ENCODE measurements at regions not wholly inside any gene's neighbourhood (a gene's known extent, or its start where the extent isn't known, plus 50 kb on each side); places are given as distances from the start of the nearest gene placed in this dataset.

GRCh38 chr1:38336301-38336923 lies 289.8 kb upstream of the POU3F1 start:
- TF ChIP-seq, protein P1, sequence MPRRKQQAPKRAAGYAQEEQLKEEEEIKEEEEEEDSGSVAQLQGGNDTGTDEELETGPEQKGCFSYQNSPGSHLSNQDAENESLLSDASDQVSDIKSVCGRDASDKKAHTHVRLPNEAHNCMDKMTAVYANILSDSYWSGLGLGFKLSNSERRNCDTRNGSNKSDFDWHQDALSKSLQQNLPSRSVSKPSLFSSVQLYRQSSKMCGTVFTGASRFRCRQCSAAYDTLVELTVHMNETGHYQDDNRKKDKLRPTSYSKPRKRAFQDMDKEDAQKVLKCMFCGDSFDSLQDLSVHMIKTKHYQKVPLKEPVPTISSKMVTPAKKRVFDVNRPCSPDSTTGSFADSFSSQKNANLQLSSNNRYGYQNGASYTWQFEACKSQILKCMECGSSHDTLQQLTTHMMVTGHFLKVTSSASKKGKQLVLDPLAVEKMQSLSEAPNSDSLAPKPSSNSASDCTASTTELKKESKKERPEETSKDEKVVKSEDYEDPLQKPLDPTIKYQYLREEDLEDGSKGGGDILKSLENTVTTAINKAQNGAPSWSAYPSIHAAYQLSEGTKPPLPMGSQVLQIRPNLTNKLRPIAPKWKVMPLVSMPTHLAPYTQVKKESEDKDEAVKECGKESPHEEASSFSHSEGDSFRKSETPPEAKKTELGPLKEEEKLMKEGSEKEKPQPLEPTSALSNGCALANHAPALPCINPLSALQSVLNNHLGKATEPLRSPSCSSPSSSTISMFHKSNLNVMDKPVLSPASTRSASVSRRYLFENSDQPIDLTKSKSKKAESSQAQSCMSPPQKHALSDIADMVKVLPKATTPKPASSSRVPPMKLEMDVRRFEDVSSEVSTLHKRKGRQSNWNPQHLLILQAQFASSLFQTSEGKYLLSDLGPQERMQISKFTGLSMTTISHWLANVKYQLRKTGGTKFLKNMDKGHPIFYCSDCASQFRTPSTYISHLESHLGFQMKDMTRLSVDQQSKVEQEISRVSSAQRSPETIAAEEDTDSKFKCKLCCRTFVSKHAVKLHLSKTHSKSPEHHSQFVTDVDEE (CRISPR knock-in tag; IDR thresholded peaks at IDR 0.05) = no peak
- no peak for TF ChIP-seq ZFP30 (CRISPR knock-in tag; IDR thresholded peaks at IDR 0.05)
- no peak for TF ChIP-seq CSDC2 (CRISPR knock-in tag; IDR thresholded peaks at IDR 0.05)
- TF ChIP-seq SNAI2 (CRISPR knock-in tag; IDR thresholded peaks at IDR 0.05) = no peak

All from SK-N-SH treated with all-trans-retinoic acid at 6 μM for 48 hours (cell line).